NCI-H1694 treated with DMSO at 0.1 percent for 48 hours (cell line): ENCODE measurements at regions not wholly inside any gene's neighbourhood (a gene's known extent, or its start where the extent isn't known, plus 50 kb on each side); places are given as distances from the start of the nearest gene placed in this dataset.
"Not testable (repeated sequence)": the region's sequence is repeated elsewhere in the genome, so short reads cannot be mapped to it uniquely, and the experiment has no call there.

ENCODE experiments used
- DNase-seq: peaks from one replicate; lab custom pipeline; 2025; lab: John Stamatoyannopoulos, UW

DNA sequence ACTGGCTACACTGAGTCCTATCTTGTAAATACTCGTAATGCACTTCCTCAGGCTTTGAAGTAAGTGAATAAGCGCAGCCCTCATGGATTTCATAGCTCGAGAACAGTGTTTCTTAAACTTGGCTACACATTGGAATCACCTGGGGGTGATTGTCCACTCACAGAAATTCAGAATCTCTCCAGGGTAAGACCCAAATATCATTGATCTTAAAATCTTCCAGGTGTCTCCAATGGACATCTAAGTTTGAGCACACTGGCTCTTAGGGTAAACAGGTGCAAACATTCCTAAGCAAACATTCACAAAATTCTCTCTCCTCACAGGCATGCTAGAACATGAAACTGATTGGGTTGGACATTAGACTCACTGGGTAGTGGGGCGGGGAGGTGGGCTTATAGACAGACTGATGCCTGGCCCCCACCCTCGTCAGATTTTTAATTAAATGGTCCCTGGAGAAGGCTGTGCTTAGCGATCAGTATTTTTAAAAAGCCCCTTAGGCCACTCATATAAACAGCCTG is 279.7 kb upstream of the TBL1XR1 start:
- DNase-seq: no peak

DNA sequence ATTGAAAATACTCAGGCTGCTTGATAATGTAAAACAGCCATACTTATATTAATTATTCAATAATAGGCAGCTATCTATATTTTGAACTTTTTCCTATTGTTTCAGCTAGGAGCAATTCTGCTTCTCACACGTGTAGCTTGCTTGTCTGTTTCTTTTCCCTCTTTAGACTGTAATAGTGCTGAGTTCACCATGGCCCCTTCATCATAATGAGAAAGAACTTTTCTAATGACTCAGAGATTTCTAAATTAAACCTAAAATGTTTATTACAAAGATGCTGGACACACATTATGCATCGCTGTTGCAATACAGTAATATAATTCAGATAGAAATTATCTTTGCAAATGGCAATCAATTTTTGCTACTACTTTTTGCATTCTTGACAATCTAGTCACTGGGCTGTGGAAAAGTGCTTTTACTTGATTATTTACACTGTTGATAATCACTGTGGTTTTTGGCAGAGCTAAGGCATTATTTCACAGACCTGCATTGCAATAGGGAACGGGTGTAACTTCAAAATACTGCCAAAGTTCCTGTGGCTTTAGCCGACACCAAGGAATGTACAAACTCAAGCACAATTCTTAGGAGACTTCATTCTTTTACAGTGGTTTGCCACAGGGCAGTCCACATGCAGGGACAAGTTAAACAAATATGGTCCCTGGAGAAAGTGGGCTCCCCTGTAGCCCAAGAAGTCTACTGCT is 281.0 kb upstream of the TBL1XR1 start:
- DNase-seq: no peak

DNA sequence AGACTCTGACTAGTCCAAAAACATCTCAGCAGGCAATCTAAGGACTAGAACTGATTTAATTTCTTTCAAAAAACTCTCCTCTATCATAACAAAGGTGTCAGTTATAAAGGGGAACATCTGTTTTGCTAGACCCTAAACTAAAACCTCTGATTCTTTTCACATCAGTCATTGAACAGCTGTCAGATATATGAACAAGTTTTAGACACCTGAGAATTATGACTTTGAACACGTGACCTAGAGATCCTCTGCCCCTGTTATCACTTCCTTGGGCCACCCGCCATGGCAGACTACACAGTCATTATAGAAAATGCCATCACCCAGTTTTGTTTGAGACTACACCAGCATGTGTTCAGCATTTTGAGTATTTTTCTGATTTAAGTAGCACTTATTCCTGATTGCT is 282.3 kb upstream of the TBL1XR1 start:
- DNase-seq: no peak

DNA sequence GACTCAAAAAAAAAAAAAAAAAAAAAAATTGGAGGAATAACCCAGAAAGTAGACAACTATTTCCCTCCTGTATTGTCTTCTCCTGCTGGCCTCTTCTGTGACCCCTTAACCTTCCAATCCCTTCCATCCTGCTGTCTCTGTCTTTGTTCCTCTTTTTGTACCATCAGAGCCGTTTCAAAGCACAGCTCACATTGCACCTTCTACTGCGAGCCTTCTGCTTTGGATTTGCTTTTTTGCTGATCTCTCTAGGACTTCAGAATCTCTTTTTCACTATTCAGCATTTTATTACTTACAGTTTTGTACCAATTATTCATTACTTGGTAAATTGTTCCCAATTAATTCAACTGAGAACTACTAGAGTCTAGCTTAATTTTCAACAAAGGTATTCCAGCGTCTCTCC is 284.0 kb upstream of the TBL1XR1 start:
- no peak for DNase-seq

DNA sequence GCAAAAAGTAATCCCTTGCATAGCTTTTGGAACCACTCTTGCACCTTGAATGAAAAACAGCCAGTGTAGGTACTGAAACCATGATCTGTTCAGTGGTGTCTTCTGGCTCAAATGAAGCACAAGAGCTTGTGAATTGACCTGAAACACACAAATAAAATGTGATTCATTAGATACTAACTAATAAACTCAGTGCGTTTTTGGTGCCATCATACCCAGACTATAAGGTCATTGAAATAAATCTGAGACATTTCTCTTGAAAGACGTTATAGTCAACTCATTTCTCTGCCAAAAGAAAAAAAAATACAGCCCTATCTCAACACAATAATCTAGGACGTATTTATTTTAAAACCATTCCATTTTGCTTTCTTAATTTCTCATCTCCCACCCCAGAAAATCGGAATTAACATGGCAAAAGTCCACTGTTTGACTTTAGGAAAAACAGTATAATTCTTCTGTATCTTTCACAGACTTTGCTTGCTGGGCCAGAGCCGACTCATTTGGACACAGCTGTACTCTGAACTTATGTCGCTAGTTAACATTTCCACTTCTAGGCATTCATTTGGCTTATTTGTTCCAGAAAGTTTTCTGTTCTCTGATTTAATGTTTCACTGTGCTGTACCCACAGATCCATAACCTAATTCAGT is 284.9 kb upstream of the TBL1XR1 start:
- DNase-seq: no peak

DNA sequence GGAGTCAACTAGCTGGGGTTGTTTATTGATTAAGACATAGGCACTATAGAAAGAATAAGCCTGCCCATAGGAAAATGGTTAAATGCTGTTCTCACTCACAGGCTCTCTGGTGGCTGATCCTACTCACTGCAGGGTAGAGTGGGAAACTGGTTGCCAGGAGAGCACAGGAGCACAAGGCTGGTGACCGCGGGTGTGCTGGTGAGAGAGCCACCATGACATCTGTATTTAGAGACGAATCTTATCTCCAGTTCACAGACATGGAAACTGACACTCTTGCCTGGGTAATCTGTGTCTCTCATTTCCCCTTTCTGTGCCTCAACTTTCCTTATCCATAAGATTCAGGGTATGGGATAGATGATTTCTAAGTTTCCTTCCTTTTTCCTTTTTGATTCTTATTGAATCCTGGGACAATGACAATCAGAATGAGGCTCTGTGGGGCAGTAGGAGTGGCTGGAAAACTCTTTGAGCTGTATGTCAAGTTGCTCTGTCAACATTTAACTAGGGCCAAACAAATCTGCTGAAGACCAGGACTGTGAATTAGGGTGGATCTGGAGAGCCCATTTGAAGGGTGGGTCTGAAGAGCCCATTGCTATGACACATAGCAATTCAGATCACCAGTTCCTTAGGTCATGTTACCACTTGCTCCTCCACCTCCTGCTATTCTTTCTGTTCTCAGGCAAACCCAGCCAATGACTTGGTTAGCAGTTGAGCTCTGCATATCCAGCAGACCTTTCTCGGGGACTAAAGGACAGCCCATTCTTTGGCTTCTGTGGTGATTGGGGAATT is 286.1 kb upstream of the TBL1XR1 start:
- no peak for DNase-seq

DNA sequence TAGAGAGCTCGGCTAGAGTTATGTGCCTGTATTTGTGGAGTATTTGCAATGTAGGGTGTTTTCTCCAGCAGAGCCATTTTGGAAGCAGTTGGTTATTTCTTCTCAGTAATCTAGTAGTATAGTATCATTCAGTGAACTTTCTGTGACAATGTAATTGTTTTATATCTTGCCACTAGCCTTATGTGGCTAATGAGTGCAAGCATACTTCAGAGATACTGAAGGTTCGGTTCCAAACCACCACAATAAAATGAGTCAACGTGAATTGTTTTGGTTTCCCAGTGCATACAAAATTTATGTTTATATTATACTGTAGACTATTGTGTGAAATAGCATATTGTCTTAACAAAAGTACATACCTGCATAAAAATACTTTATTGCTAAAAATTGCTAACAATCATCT is 286.9 kb upstream of the TBL1XR1 start:
- DNase-seq: no peak

DNA sequence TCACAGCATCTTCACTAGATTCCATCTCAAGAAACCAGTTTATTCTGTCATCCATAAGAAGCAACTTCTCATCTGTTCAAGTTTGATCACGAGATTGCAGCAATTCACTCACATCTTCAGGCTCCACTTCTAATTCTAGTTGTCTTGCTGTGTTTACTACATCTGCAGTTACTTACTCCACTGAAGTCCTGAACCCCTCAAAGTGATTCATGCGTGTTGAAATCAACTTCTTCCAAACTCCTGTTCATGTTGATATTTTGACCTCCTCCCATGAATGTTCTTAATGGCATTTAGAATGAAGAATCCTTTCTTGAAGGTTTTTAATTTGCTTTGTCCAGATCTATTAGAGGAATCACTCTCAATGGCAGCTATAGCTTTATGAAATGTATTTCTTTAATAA is 287.6 kb upstream of the TBL1XR1 start:
- no peak for DNase-seq

DNA sequence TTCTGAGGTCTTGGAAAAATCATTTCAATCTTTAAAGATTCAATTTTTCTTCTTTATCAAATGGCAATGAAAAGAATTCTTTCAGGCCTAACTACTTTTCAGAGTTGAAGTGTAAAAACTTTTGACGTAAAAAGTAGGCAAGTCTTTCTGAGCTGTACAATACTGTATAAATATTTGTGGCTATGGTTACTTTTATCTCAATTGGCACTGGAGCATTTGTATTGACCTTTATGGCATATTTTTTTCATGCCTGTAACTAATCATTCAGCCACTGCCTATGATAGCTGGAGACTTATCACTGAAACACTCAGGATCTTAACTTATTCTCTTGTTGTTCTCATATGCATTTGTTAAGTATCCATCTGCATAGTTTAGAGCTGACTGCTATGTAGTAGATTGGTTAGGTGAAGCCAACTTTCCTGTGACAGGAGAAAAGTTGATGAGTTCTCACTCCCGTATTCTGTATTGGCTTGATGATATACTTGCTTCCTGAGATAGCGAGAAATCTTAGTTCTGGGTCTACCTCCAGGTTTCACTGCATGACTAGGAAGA is 290.4 kb upstream of the TBL1XR1 start:
- DNase-seq: no peak

DNA sequence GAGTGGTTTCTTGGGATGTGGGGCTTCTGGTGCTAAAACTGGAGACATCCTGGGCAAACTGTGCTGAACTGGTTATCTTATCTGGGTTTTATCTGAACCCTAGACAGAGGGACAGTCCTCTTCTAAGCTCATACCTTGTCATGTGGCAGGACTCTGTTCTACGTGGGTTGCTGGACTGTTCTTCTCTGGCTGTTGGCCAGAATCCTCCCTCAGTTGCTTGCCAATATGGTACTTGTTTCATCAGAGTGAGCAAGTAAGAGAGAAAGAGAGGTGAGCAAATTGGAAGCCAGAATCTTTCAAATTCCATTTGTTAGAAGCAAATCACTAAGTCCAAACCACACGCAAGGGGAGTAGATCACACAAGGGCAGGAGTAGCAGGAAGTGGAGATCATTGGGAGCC is 291.5 kb upstream of the TBL1XR1 start:
- no peak for DNase-seq

DNA sequence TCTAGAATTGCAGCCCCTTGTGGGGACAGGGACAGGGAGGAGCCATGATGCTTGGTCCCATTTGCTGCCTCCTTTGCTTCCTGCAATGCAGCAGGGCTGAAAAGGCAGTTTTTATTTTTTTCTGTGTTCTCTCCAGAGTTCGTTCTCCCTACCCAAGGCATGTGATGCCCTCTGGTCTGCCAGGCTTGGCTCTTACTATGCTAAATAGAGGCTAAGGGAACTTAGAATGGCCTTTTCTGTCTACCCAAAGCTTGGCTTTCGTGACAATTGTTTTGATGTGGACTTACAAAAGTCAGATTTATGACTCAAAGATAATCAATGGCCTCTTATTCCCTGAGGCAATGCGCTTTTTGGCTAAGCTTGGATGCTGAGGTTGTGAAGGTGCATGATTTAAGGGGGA is 293.3 kb upstream of the TBL1XR1 start:
- DNase-seq: no peak

DNA sequence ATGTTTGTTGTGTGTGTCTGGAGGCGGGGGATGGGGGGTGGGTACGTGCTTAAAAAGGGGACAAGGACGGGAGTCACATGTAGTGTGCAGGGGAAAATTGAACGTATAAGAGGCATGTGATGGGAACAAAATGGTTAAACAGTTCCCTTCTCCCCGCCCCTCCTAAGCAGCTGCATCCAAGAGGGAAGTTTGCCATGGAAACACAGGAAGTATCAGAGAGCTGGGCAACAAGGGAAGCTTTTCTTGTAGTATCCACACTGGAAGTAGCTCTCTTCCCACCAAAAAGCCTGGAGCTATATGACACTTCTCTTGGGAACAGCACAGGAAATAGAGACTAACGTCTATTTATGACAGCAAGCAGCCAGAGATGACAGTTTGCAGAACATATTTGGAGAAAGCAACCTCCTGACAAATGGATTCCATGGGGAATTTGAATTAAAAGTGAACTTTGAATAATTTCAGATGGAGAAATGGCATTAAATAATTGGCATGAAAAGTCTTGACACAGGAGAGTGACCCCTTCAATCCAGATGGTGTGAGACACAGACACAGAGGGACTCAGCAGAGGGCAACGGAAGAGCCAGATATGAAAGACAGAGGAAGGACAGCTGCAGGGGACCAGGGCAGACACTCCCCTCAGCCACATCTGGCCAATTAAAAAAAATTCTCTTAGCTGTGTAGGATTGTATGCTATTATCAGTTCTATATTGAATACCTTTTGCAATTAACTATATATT is 294.2 kb upstream of the TBL1XR1 start:
- DNase-seq: no peak

DNA sequence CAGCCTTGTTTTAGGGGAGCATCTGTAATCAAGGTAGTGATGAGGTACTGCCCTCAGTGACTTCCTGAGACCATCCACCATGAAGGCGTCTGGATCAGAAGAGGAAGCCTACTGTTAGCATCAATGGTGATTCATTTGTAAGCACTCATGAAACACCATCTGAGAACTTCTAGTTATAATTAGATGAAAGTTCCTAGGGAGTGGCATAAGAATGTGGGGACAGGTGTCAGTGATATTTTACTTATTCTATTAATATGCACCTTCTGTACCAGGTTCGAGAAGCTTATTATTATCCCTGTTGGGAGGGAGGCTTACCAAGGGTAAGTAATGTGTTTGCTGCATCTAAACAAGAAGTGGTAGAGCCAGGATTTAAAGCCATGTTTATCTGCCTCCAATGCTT is 295.8 kb upstream of the TBL1XR1 start:
- DNase-seq: no peak

DNA sequence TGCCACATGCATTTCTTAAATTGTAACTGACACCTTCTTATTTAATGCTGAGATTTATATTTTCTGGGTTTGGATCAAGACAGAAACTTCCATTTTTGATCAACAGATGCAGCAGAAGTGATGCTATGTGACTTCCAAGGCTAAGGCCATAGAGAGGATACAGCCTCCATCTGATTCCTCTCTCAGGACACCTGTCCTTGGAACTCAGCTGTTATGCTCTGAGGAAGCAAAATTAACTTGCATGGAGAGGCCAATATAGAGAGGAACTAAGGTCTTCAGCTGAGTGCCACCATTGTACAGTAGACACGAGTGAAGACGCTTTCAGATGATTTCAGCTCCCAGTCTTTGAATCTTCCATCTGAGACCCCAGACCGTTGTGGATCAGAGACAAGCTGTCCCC is 296.9 kb upstream of the TBL1XR1 start:
- DNase-seq: no peak

DNA sequence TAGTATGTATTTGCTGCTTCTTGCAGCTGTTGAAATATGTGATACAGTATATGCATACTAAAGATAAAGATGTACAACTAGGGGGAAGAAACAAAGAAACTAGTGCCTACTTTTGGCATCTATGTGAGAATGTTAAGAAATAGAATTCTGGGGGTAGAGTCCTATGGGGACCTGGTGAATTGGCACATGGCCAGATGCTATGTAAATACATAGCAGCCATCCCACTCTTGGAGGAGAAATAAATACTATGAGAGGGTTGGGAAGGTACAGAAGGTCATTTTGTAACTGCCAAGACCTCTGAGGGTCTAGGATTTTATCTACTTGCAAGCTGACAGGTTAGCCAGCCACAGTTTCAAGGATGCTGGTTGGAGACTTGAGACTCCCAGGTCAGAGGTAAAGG is 298.3 kb upstream of the TBL1XR1 start:
- DNase-seq: no peak

DNA sequence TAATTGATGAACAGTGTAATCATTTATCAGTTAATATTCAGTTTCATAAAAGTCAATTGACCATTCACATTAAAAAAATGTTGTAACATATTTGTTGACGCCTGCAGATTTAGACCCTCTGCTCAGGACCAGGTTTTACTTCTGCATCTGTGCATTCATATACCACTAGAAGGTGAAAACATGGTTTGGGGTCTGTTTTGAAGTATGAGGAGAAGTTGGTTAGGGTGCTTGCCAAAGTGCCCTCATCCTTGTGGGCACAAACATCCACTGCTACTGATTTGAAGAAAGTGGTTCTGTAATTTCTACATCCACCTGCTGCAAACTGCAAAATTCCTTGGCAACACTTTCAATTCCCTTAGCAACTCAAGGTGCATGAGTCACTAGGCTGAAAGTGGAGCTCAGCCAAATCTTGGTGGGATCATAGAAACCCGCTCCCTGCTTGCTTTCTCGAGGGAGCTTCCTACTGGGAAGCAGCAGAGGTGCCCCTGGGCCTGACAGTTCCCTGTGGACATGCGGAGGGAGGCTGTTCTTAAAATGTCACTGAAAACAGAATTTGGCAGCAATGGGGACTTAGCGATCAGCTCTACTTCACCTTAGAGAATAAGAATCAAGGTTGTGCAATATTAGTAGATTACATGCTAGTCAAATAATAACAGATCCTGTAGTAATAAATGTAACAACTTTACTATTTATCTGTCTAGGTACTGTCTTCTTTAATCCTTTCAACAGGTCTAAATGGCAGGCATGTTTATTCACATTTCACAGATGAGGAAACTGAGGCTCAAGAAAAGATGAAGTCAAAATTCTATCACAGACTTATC is 301.0 kb upstream of the TBL1XR1 start:
- no peak for DNase-seq

DNA sequence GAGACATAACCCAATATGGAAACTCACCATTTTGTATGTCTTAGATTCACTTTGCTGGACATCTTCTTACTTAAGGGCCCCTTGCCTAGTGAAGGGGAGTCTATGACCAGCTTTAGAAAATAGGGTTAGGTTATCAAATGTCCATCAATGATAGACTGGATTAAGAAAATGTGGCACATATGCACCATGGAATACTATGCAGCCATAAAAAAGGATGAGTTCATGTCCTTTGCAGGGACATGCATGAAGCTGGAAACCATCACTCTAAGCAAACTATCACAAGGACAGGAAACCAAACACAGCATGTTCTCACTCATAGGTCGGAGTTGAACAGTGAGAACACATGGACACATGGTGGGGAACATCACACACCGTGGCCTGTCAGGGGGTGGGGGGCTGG is 301.8 kb upstream of the TBL1XR1 start:
- DNase-seq: not testable (repeated sequence)

DNA sequence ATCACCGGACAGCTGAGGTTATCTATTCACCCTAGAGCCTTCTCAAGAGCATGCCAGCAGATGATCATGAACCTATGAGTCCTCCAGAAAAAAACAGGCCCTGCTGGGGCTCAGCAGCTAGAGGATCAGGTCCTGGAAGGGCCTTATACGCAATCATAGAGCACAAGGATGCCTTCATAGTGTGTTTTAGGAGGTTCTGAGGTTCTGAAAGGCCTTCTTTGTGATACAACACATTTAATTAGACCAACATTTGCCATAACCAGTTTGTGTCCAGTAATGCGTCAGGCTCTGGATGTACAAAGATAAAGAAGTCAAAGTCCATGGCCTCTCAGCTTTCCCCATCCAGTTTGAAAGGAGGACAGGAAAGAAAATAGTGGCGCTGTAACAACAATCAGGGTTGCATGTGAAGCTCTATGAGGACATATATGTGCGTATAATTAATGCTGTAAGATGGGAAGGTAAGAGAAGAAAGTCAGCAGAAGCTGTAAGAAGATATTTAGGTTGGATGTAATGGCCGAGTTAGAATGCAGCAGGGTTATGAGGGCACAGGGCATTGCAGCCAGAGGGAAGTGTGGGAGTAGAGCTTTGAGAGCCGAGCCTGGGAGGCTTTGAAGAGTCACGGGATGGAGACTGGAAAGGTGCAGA is 302.6 kb upstream of the TBL1XR1 start:
- DNase-seq: no peak

DNA sequence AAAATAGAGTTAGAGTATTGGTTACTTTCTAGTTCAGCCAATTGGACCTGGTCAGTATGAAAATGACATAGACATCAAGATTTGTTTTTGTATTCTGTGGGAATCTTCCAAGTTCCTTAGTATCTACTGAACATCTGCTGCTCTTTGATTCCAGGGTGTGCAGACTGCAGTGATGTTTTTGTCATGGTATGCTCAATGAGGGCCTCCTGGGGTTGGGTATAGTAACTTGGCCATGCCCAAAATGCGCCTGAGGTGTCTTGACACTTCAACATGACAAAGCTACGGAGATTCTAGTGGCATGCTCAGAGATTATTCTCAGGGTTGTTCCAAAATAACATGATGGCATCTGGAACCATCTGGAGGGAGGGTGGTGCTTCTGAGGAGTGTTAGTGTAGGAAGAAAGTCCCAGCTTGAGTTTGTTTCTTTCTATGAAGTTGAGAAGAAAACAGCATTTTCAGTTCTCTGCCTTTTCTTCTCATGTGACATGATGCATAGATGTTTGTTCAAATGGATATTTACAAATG is 313.5 kb upstream of the TBL1XR1 start:
- no peak for DNase-seq
